ENCODE measurements at regions not wholly inside any gene's neighbourhood (a gene's known extent, or its start where the extent isn't known, plus 50 kb on each side); places are given as distances from the start of the nearest gene placed in this dataset.

DNA sequence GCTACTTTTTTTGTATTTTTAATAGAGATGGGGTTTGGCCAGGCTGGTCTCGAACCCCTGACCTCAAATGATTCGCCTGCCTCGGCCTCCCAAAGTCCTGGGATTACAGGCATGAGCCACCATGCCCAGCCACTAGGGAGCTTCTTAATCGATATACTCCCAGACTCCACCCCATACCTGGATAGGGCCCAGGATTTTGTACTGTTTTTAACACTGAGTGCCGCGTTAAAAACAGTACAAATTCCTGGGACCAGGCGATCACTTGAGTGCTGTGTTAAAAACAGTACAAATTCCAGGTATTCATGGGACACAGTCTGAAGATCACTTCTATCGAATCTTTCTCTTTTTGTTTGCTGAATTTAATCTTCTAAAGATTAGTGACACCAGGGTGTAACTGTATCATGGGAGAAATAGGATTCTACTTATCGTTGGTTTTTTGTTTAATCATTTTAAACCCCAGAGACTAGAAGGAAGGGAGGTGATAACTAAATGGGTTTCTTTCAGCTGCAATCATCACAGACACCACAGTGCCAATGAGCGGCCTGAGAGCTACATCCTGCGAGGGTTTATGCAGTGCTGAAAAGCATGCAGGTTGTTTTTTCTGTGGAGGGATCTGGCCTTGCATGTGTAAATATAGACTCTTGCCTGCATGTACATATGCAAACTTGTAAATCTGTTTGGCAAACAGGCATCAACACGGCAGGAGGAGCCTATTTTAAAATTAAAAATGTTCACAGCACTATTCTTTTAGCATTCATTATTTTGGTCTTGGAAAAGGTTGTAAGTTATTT, 303.8 kb upstream of the WWC1 start:
- DNase-seq (ENCODE audit: low spot score), result no peak

DNA sequence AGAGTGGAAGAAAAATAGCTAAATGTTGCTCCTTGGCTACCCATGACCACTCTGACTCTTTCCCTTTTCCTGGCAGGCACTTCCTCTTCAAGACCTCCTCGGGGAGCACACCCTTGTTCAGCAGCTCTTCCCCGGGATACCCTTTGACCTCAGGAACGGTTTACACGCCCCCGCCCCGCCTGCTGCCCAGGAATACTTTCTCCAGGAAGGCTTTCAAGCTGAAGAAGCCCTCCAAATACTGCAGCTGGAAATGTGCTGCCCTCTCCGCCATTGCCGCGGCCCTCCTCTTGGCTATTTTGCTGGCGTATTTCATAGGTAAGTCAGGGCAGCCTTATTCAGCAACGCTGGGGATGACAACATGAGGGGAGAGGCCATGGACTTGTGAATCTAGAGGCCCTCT, 298.6 kb upstream of the WWC1 start:
- DNase-seq (ENCODE audit: low spot score), result no peak

DNA sequence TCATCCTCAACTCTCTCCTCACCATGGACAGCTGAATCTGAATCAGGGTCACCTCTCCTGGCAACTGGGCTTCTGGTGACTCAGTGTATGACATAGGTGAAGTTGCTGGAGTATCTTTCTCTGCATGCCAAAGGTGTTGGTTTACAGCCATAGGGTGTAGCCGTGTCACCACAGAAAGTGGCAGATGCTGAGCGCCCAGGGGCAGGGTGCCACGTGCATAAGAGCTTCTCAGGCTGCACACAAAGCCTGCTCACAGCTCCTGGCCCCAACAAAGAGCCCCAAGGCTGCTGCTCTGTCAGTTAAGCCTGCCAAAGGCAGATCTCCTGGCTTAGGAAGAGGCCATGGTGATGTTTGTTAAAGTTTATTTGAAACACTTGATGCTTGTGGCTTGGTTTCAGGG, 297.7 kb upstream of the WWC1 start:
- no peak for DNase-seq (ENCODE audit: low spot score)

DNA sequence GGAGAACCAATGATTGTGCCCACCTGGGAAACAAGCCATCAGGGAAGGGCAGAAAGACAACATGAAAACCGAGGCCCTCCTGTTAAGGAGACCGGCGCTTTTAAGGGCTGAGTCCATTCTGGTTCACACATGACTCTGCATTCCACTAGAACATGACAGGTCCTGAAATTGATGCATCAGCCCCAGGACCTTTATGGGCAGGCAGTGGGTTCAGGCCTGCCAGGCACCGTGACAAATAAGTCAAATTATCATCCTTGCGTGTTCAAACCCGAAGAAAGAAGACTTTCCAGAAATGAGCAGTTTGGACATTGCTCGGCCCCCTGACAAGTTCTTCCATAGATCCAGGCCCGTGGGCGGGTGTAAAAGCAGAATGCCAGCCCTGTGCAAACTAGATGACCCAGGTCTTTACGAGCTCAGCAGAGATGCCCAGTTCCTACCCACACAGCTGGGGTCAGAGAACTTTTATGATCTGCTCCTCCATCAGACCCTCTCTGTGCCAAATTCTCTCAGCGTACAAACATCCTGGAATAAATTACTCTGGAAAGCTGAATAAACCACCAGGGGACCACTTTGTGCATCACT, 295.5 kb upstream of the WWC1 start:
- no peak for DNase-seq (ENCODE audit: low spot score)

DNA sequence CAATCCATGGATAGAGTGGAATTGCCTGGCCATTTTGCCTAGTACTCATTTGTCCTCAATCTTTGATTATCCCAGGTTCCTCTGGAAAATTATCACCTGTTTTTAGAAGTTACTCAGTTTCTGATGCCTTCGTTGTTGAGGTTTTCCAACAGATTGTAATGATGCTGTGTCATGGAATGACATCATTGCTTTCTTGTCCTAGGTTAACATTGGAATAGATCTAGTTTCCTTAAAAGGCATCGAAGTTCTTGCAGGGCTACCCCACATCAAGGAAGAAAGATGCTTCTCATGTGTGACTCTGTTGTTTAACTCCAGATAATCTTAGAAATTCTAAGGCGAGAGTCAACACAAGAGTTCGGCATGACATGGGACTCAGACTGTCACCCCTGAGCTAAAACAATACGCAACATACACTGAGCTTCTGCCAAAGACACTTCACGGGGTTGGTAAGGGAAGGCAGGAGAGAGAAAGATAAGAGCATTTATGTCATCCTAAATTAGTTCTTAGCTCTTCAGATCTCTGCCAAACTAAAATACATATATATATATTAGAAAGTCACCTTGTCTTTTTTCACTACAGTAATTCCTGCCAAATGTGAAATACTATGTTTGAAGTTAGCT, 293.2 kb upstream of the WWC1 start:
- no peak for DNase-seq (ENCODE audit: low spot score)

- no peak for DNase-seq (ENCODE audit: low spot score)
Measured at GRCh38 chr5:167999182-167999581, 292.3 kb upstream of the WWC1 start.

DNA sequence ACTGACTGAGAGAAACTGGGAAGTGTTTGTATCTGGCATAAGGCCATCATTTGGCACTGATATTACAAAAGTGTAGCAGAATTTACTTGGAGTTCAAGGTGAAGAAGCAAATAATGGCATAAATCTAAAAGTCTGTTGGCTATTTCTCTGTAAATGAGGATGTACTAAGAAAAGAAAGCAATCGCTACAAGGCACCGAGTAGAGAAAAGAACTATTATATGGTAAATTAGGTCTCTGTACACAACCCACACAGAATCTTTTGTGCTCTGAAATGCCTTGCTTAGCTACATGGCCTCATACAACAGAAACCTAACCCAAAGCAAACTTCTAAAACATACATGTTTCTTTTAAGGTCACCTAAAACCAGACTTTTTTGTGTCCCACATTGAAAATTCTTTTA, 290.1 kb upstream of the WWC1 start:
- DNase-seq (ENCODE audit: low spot score), result no peak

DNA sequence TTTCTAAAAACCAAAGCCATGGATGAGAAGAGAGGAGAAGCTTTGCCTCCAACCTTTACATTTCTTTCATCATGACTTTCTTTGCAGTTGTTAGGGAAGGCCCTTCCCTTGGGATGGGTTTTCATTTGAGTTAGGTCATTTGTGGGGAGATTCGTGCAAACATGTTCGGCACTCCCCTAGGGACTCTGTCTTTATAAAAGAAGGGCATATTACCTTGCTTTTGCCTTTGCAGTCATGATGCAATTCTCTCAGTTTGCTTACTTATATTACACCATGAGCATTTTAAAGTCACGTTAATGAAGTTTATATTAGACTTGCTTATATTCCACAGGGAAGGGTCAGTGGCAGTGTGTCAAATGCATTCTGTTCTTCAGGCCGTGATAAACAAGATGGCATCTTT, 289.3 kb upstream of the WWC1 start:
- DNase-seq (ENCODE audit: low spot score), result no peak

DNA sequence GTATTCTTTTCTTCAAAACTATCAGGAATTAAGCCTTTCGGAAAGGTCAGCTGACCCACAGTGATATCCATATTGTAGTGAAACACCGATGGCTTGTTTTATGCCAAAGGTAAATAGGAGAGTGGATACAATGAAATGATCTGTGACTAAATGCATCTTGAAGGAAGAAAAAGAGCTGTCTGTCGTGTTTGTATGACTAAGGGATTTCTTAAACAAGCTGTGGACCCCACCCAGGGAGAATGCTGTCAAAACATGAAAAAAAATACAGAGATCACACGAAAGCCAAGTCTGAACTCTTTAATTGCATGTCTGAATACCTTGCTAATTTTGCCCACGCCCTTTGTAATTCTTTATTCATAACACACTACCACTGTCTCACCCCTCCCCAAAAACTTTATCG, 286.4 kb upstream of the WWC1 start:
- DNase-seq (ENCODE audit: low spot score), result no peak

DNA sequence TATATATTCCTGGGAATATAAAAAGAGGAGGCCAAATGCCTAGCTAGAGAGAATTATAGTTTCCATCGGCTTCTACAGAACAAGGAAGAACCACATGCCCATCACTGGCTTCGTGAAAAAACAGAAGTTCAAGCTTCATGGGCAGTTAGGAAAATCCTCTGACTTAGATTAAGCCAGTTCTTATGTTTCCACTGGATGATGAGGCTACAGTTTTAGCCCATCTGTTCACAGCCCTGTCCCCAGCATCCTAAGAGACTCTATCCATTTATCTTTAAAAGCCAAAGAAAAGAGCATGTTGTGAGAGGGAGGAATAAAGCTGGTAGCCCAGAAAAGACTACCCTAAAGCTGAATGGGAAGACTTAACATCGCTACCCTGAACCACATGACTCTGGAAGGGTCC, 285.5 kb upstream of the WWC1 start:
- no peak for DNase-seq (ENCODE audit: low spot score)

DNA sequence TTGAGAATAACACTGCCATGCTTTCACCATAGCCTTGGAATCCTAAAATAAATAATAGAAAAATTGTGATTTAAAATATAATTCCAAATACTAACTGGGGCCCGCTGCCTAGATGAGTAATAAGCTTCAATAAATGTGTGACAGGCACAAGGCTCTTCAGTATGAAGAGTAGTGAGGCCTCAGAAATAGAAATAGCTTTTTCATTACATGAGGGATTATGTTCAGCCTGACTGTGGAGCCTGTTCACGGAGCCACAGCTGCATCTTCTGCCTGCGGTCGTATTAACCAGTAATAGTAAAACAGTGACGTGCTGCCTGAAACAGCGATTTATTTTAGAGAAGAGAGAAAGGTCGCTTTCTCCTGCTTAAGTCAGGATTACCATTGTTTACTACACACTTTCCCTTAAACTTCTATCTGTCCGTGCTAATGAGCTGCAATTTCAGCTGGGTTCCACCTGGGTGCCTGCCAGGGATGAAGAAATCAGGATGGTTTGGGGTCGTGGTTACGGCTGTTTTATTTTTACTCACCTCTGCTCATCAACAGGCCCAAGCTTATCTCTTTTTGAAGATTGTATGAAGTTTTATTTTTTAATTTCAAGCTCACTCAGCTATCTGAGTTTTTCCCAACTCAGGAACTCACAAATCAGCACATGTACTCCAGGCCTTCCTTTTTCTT, 284.9 kb upstream of the WWC1 start:
- DNase-seq (ENCODE audit: low spot score), result no peak

DNA sequence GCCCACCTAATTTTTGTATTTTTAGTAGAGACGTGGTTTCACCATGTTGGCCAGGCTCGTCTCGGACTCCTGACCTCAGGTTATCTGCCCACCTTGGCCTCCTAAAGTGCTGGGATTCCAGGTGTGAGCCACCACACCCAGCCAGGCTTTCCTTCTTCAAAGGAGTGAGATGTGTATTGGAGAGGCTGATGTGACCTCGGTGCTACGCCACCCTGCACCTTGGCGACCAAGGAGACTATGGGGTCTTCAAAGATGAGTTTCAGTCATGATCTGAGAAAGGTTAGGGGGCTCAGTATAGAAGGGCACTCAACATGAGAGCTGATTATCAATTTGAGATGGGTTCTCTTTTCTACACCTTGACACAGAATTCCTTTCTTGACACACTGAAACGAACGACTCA, 284.2 kb upstream of the WWC1 start:
- DNase-seq (ENCODE audit: low spot score), result no peak

DNA sequence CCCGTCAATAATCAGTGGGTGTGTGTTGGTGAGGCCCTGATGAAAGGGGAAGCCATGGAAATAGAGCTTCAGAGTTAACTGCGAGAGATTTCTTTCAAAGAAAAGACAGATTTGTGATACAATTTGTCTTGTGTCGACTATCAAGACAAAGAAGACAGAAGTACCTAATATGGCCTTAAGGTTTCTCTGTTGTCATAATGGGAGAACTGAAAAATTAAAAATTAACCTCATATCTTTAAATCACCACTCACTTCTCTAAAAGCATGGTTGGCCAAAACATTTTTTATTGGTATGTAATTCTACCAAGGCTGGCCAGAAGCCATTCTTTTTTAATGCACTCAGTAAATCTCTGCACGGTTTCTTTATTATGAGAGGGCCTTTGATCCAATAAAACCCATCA, 282.9 kb upstream of the WWC1 start:
- DNase-seq (ENCODE audit: low spot score), result no peak

GRCh38 chr5:168011096-168011495, 280.3 kb upstream of the WWC1 start:
- DNase-seq (ENCODE audit: low spot score), result no peak

DNA sequence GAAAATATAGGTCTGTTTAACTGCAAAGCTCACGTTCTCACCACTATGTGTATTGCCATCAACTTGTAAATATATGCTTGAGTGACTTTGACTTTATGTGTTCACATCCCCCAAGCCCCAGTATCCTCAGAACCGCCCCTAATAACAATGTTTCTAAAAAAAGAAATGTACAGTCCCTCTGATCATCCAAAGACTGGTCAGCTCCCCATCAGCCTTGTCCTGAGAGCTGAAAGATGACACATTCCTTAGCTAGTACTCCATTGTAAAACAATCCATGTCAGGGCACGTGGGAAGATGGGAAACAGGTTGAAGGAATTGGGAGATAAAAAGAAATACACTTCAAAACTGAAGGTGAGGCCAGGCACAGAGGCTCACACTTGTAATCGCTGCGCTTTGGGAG, 279.4 kb upstream of the WWC1 start:
- DNase-seq (ENCODE audit: low spot score), result no peak

GRCh38 chr5:168013546-168013945, 277.9 kb upstream of the WWC1 start:
- no peak for DNase-seq (ENCODE audit: low spot score)

DNA sequence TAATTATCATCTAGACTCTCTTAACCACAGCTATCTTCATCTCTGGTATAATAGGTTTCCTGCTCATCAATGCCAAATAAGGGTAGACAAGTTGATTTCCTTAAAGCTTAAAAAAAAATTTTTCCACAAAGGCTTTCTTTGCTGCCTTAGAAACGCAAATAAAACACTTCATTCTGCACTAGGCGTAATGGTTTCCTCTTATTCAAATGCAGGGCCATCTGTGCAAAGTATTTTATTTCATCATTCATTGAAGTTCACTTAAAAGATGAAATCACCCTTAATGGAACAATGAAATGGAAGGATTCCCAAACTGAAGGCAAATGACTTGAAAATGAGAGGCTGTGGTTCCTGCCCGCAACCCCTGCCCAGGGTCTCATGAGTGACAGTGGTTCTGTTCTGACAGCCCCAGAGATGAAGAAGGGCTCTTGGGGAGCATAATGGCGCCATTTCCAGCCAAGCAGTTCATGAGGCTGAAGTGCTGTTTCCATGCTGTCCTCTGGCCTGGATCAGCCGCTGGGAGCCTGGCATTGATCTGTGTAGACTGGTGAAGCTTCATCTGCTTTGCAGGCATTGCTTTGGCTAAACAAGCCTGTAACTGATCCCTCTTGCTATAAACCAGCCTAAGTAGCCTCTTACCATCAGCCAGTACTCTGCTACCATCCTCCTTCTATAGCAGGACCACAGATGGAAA, 276.9 kb upstream of the WWC1 start:
- DNase-seq (ENCODE audit: low spot score), result no peak

DNA sequence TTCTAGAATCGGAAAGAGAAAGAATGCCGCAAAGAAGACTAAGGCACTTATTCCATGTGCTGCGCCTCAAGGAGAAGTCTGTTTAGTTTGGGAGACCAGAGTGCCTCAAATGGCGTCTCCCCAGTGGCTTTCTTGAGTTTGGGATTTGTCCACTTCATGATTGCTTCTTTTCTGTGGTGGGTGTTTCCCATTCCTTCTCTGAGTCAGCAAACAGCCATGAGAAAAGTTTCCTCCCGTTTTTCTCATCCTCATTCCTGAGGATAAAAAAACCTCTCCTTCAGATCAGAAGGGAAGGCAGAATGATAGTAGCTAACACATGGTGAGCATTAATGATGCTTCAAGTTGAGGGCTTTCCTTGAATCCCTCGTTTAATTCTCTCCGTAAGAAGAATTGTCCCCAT, 275.9 kb upstream of the WWC1 start:
- no peak for DNase-seq (ENCODE audit: low spot score)

GRCh38 chr5:168017313-168017712, 274.1 kb upstream of the WWC1 start:
- no peak for DNase-seq (ENCODE audit: low spot score)

GRCh38 chr5:168019143-168019542, 272.3 kb upstream of the WWC1 start:
- no peak for DNase-seq (ENCODE audit: low spot score)

- DNase-seq (ENCODE audit: low spot score), result no peak
Measured at GRCh38 chr5:168020542-168021294, 270.7 kb upstream of the WWC1 start.

All from COLO829 (cell line).